HL-60 (cell line): ENCODE measurements at regions not wholly inside any gene's neighbourhood (a gene's known extent, or its start where the extent isn't known, plus 50 kb on each side); places are given as distances from the start of the nearest gene placed in this dataset.

ENCODE experiments used
- GABPA ChIP-seq: IDR thresholded peaks from 2 replicates; pipeline ENCODE4 v1.6.1; 2012; ENCODE audit warnings: low read depth
- TF ChIP-seq, protein P1 (sequence below): IDR thresholded peaks from 2 replicates; pipeline ENCODE4 v1.6.1; 2012; ENCODE audit warnings: low read depth; ENCODE audit not compliant: insufficient replicate concordance
- TF ChIP-seq, protein P2 (sequence below): IDR thresholded peaks from one replicate; pipeline ENCODE4 v1.5.1; 2011; ENCODE audit warnings: low read length, control low read depth, inconsistent platforms; ENCODE audit not compliant: insufficient read depth

DNA sequence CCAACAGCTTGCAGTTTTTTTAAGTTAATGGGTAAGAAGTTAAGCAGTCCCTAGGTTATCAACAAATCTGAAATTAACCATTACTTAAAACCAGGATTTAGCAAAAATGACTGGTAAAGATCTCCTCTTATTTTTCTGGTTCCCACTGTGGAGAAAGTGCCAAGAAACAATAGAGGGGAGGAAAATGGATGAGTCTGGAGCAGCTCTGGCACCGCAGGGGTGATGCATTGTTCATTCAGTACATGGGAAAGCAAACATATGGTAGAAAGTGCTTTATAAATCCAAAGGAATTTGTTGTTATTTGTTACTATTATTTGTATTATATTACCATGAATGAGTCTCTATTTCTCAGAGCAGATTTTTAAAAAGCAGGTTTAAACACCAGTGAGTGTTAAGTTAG, 92.2 kb downstream of the DYRK2 start:
- TF ChIP-seq, protein P1, sequence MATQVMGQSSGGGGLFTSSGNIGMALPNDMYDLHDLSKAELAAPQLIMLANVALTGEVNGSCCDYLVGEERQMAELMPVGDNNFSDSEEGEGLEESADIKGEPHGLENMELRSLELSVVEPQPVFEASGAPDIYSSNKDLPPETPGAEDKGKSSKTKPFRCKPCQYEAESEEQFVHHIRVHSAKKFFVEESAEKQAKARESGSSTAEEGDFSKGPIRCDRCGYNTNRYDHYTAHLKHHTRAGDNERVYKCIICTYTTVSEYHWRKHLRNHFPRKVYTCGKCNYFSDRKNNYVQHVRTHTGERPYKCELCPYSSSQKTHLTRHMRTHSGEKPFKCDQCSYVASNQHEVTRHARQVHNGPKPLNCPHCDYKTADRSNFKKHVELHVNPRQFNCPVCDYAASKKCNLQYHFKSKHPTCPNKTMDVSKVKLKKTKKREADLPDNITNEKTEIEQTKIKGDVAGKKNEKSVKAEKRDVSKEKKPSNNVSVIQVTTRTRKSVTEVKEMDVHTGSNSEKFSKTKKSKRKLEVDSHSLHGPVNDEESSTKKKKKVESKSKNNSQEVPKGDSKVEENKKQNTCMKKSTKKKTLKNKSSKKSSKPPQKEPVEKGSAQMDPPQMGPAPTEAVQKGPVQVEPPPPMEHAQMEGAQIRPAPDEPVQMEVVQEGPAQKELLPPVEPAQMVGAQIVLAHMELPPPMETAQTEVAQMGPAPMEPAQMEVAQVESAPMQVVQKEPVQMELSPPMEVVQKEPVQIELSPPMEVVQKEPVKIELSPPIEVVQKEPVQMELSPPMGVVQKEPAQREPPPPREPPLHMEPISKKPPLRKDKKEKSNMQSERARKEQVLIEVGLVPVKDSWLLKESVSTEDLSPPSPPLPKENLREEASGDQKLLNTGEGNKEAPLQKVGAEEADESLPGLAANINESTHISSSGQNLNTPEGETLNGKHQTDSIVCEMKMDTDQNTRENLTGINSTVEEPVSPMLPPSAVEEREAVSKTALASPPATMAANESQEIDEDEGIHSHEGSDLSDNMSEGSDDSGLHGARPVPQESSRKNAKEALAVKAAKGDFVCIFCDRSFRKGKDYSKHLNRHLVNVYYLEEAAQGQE = no peak
- TF ChIP-seq, protein P2, sequence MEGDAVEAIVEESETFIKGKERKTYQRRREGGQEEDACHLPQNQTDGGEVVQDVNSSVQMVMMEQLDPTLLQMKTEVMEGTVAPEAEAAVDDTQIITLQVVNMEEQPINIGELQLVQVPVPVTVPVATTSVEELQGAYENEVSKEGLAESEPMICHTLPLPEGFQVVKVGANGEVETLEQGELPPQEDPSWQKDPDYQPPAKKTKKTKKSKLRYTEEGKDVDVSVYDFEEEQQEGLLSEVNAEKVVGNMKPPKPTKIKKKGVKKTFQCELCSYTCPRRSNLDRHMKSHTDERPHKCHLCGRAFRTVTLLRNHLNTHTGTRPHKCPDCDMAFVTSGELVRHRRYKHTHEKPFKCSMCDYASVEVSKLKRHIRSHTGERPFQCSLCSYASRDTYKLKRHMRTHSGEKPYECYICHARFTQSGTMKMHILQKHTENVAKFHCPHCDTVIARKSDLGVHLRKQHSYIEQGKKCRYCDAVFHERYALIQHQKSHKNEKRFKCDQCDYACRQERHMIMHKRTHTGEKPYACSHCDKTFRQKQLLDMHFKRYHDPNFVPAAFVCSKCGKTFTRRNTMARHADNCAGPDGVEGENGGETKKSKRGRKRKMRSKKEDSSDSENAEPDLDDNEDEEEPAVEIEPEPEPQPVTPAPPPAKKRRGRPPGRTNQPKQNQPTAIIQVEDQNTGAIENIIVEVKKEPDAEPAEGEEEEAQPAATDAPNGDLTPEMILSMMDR = no peak
- no peak for TF ChIP-seq GABPA
